Gastroesophageal sphincter (tissue), 4 donors: ENCODE measurements at regions not wholly inside any gene's neighbourhood (a gene's known extent, or its start where the extent isn't known, plus 50 kb on each side); places are given as distances from the start of the nearest gene placed in this dataset.

Source experiments
- ATAC-seq: fragments of 150-250 bp; one replicate; pipeline ENCODE4 v1.9.1; 2016; ENCODE audit warnings: mild to moderate bottlenecking, moderate library complexity
- H3K27ac ChIP-seq, 4 donors: fragments of 200-600 bp; sonication (generic) in 3 of 4; 1 replicate in 3 of 4; 2 replicates in 1 of 4; pipeline ENCODE4 v1.5.1; 2016 to 2019
- H3K27me3 ChIP-seq: fragments of 200-600 bp; sonication (generic); one replicate; pipeline ENCODE4 v1.5.1; 2019
- H3K36me3 ChIP-seq, 2 donors: fragments of 200-600 bp; sonication (generic); one replicate each; pipeline ENCODE4 v1.5.1; 2019; ENCODE audit warnings: control low read depth in 1 of 2
- H3K4me1 ChIP-seq, 3 donors: fragments of 200-600 bp; sonication (generic); 1 replicate in 2 of 3; 2 replicates in 1 of 3; pipeline ENCODE4 v1.5.1; 2016 to 2019; ENCODE audit warnings: control low read depth in 2 of 3
- H3K4me3 ChIP-seq, 2 donors: fragments of 200-600 bp; sonication (generic); one replicate each; pipeline ENCODE4 v1.5.1; 2019; ENCODE audit warnings: mild to moderate bottlenecking in 1 of 2, moderate library complexity in 1 of 2
- H3K9me3 ChIP-seq, 3 donors: fragments of 200-600 bp; sonication (generic); one replicate each; pipeline ENCODE4 v1.5.1; 2017 to 2019; ENCODE audit warnings: control low read depth in 2 of 3
- CTCF ChIP-seq, 4 experiments: fragments of 200-600 bp in 2 of 4; fragments of 450-650 bp in 2 of 4; sonication (generic) in 1 of 4; IDR thresholded peaks; one replicate each; pipeline ENCODE4 v1.5.1; 2017 to 2019; ENCODE audit warnings: antibody characterized with exemption in 4 of 4, mild to moderate bottlenecking in 2 of 4, moderate library complexity in 2 of 4
- EP300 ChIP-seq: sonication (generic); formaldehyde crosslinking; IDR thresholded peaks from one replicate; pipeline ENCODE4 v1.6.1; 2017; ENCODE audit warnings: antibody characterized with exemption, mild to moderate bottlenecking
- POLR2A ChIP-seq, 2 donors: fragments of 450-650 bp; IDR thresholded peaks; one replicate each; pipeline ENCODE4 v1.6.1; 2017; ENCODE audit warnings: antibody characterized with exemption in 2 of 2, mild to moderate bottlenecking in 2 of 2, moderate library complexity in 1 of 2
- POLR2AphosphoS5 ChIP-seq: sonication (generic); formaldehyde crosslinking; IDR thresholded peaks from one replicate; pipeline ENCODE4 v1.6.1; 2017; ENCODE audit warnings: antibody characterized with exemption
- WGBS, 2 donors: methylation state at CpG; one replicate each; pipeline ENCODE4 v1.1.5; 2018; ENCODE audit warnings: low coverage in 1 of 2; 5-methylcytosine and 5-hydroxymethylcytosine counted together

GRCh38 chr2:225124311-225125017 is 82.2 kb upstream of the DOCK10 start:
- Histone ChIP-seq H3K27ac (no peak overlapping the region), H3K9me3 (no peaks in the 10 kb centered on the region), H3K4me1 (no peaks in the 10 kb centered on the region), H3K27me3 (no peaks in the 10 kb centered on the region), H3K4me3 (no peak overlapping the region), H3K36me3 (no peaks in the 10 kb centered on the region)
- 29 to 31% methylated on average over 7 of the region's 7 CpGs for WGBS, 2 donors
- ATAC-seq: no peak
- no peak for TF ChIP-seq POLR2A (IDR thresholded peaks at IDR 0.05)
- no peak for TF ChIP-seq EP300
- TF ChIP-seq POLR2AphosphoS5: no peak
- TF ChIP-seq CTCF (IDR thresholded peaks at IDR 0.05): no peak

- ATAC-seq: no peak
Observed at GRCh38 chr2:225122583-225123486, 80.6 kb upstream of the DOCK10 start.

GRCh38 chr2:225122007-225122406 is 79.7 kb upstream of the DOCK10 start:
- TF ChIP-seq POLR2A (IDR thresholded peaks at IDR 0.05) (no peak), CTCF (IDR thresholded peaks at IDR 0.05) (no peak), EP300 (no peak), POLR2AphosphoS5 (no peak)
- no peaks in the 10 kb centered on the region for H3K27me3 ChIP-seq
- H3K4me1 ChIP-seq: no peaks in the 10 kb centered on the region
- H3K27ac ChIP-seq: no peak overlapping the region
- 78 to 79% methylated on average over 7 of the region's 8 CpGs for WGBS, 2 donors
- H3K4me3 ChIP-seq: no peak overlapping the region
- H3K36me3 ChIP-seq: no peaks in the 10 kb centered on the region
- no peaks in the 10 kb centered on the region for H3K9me3 ChIP-seq
- no peak for ATAC-seq

More at GRCh38 chr2:225122583-225123486, 80.6 kb upstream of the DOCK10 start:
- Histone ChIP-seq H3K4me3 (no peak overlapping the region), H3K36me3 (no peaks in the 10 kb centered on the region), H3K9me3 (no peaks in the 10 kb centered on the region), H3K4me1 (no peaks in the 10 kb centered on the region), H3K27me3 (no peaks in the 10 kb centered on the region), H3K27ac (no peak overlapping the region)
- 51 to 66% methylated on average over 10 to 12 of the region's 15 CpGs for WGBS, 2 donors
- TF ChIP-seq POLR2AphosphoS5 (no peak), CTCF (IDR thresholded peaks at IDR 0.05) (peak in 2 of 4 experiments; percentile 17 to 47), EP300 (no peak)

- H3K4me3 ChIP-seq: no peak overlapping the region
Observed at GRCh38 chr2:225120186-225120585, 77.9 kb upstream of the DOCK10 start.

More at GRCh38 chr2:225120186-225120585, 77.9 kb upstream of the DOCK10 start:
- H3K9me3 ChIP-seq: no peaks in the 10 kb centered on the region
- TF ChIP-seq EP300 (no peak), POLR2AphosphoS5 (no peak), CTCF (IDR thresholded peaks at IDR 0.05) (no peak)
- H3K4me1 ChIP-seq: no peaks in the 10 kb centered on the region
- no peak for ATAC-seq
- no peaks in the 10 kb centered on the region for H3K27me3 ChIP-seq
- WGBS, 2 donors: 50% methylated on average over 1 of the region's 1 CpG; no CpG with 5 or more reads in 1 of the 2 donors
- H3K36me3 ChIP-seq: no peaks in the 10 kb centered on the region
- no peak overlapping the region for H3K27ac ChIP-seq
